ENCODE measurements at regions not wholly inside any gene's neighbourhood (a gene's known extent, or its start where the extent isn't known, plus 50 kb on each side); places are given as distances from the start of the nearest gene placed in this dataset.

GRCh38 chr11:37282367-37282766, 684.3 kb upstream of the RAG2 start:
- peaks cover 3 to 9% of the 10 kb centered on the region in 2 experiments; a peak in 3 of 4 replicates for H3K4me1 Mint-ChIP-seq
- Histone ChIP-seq H3K4me2 (ENCODE audit: insufficient read depth, insufficient read length, low read length) (no peak overlapping the region), H2BK20ac (ENCODE audit: low read depth, low read length, poor library complexity, severe bottlenecking) (no peak overlapping the region), H3K56ac (ENCODE audit: insufficient read length, low read depth, low read length) (no peak overlapping the region), H3K79me2 (ENCODE audit: insufficient read depth, low read length) (no peaks in the 10 kb centered on the region), H2AFZ (ENCODE audit: low read length) (no peak overlapping the region), H3K4me1 (ENCODE audit: insufficient read depth, low read length) (no peaks in the 10 kb centered on the region), H3K18ac (ENCODE audit: insufficient read length, low read depth, low read length) (no peak overlapping the region), H3K27ac (ENCODE audit: insufficient read length, low read depth, low read length) (no peak overlapping the region), H2AK5ac (ENCODE audit: insufficient read length, low read length) (no peak overlapping the region), H3K79me1 (ENCODE audit: insufficient read depth, low read depth, low read length, poor library complexity, severe bottlenecking) (no peaks in the 10 kb centered on the region), H2BK12ac (ENCODE audit: insufficient read length, low read depth, low read length) (no peak overlapping the region), H4K5ac (ENCODE audit: insufficient read length, low read depth, low read length) (no peak overlapping the region), H3K27me3 (ENCODE audit: insufficient read depth, low read length) (no peaks in the 10 kb centered on the region), H2BK120ac (ENCODE audit: low read depth, low read length, poor library complexity, severe bottlenecking) (no peak overlapping the region), H4K91ac (ENCODE audit: insufficient read length, low read depth, low read length) (no peak overlapping the region), H3T11ph (ENCODE audit: low read length) (no peak overlapping the region), H3K9me3 (ENCODE audit: control insufficient read depth, low read depth, low read length) (no peaks in the 10 kb centered on the region), H2BK15ac (ENCODE audit: low read depth, low read length) (no peak overlapping the region), H3K9ac (ENCODE audit: extremely low read depth, insufficient read length, low read length) (no peak overlapping the region), H4K8ac (replicated peaks; ENCODE audit: insufficient read length, low read depth, low read length) (no peak overlapping the region), H3K4ac (ENCODE audit: low read depth, low read length) (no peak overlapping the region), H4K20me1 (ENCODE audit: control insufficient read depth, insufficient read depth, insufficient read length) (no peaks in the 10 kb centered on the region), H3K23ac (ENCODE audit: insufficient read length, low read depth, low read length) (no peak overlapping the region), H3K14ac (ENCODE audit: insufficient read depth, low read length) (no peak overlapping the region), H3K23me2 (ENCODE audit: insufficient read length, low read depth, low read length, poor library complexity, severe bottlenecking) (no peaks in the 10 kb centered on the region), H2BK5ac (ENCODE audit: insufficient read length, low read length) (no peak overlapping the region)
- H3K27me3 Mint-ChIP-seq (ENCODE audit: low read depth) = no peaks in the 10 kb centered on the region
- TF ChIP-seq CTCF (conservative IDR thresholded peaks at IDR 0.05) = no peak
- no peak for DNase-seq
- peaks cover 0 to 1% of the 10 kb centered on the region in 2 experiments; a peak in 3 of 5 replicates for H3K9me3 Mint-ChIP-seq
- H3K27ac Mint-ChIP-seq = no peak overlapping the region
- H3K36me3 Mint-ChIP-seq (ENCODE audit: insufficient read depth in 1 of 3, low read depth in 3 of 3) = peaks cover 0 to 3% (median 0%) of the 10 kb centered on the region in 3 experiments; a peak in 2 of 7 replicates
- H3K4me3 Mint-ChIP-seq = no peak overlapping the region
